Hepatocyte (in vitro differentiated cells): ENCODE measurements at regions not wholly inside any gene's neighbourhood (a gene's known extent, or its start where the extent isn't known, plus 50 kb on each side); places are given as distances from the start of the nearest gene placed in this dataset.

Source experiments
- CTCF ChIP-seq: fragments of 200-600 bp; sonication (generic); IDR thresholded peaks from 2 replicates; pipeline ENCODE4 v1.5.1; 2016; ENCODE audit warnings: antibody characterized with exemption, mild to moderate bottlenecking; ENCODE audit not compliant: poor library complexity
- EZH2 ChIP-seq: fragments of 200-600 bp; sonication (generic); IDR thresholded peaks from 2 replicates; pipeline ENCODE4 v1.6.1; 2016; ENCODE audit warnings: antibody characterized with exemption, mild to moderate bottlenecking, borderline replicate concordance
- EZH2phosphoT487 ChIP-seq: fragments of 200-600 bp; sonication (generic); IDR thresholded peaks from one replicate; pipeline ENCODE4 v1.6.1; 2018; ENCODE audit warnings: antibody characterized with exemption, mild to moderate bottlenecking, low read depth, moderate library complexity; ENCODE audit not compliant: unreplicated experiment, severe bottlenecking

GRCh38 chr10:91700788-91701444 lies 68.0 kb upstream of the PPP1R3C start:
- TF ChIP-seq CTCF (no peak), EZH2 (no peak), EZH2phosphoT487 (no peak)
